Stimulated activated CD8-positive, alpha-beta memory T cell treated with anti-CD3 and anti-CD28 coated beads, Interleukin-7, amount 100 ng/mL, for 48 hours (primary cell): ENCODE measurements at regions not wholly inside any gene's neighbourhood (a gene's known extent, or its start where the extent isn't known, plus 50 kb on each side); places are given as distances from the start of the nearest gene placed in this dataset.
"Not testable (repeated sequence)": the region's sequence is repeated elsewhere in the genome, so short reads cannot be mapped to it uniquely, and the experiment has no call there.

Experiments
- DNase-seq, 2 donors: peaks; one replicate each; pipeline ENCODE4 v3.0.0-alpha.2; 2020; ENCODE audit warnings: low read depth in 1 of 2; ENCODE audit errors: extremely low read depth in 1 of 2

DNA sequence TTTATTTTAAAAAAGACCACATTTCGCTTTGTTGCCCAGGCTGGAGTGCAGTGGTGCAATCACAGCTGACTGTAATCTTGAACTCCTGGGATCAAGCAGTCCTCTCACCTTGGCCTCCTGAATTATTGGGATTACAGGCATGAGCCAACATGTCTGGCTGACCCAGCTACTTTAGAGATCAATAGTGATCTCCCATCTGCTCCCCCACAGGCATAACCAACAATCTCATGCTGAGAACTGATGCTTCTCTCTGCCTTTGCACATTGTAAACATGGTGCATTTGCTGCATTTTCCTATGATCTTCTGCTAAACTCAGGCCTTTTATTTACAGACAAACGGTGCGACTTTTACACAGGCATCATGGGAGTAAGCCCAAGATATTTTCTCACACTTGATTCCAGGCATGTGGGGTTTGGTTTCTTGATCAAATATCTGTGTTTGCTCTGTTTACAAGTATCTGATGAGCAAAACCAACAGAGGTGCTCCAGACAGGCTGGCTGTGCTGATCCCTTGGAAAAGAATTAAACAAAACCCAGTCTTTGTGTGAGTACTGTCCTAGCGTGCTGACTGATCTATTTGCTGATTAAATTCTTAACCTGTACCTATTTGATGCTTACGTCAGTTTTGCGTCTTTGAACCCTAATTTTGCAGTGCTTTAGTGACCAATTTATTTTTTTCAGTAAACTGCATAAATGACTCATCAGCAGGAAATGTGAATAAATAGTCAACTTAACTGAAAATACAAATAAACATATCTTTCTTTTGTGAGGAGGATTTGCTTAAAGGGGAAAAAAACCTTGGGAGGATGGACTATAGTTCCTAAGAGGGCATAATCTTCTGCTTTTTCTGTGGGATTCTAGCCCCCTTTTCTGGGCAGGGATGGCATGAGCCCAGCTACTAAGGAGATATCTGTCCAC lies 191.7 kb upstream of the NR3C1 start:
- DNase-seq: no peak

GRCh38 chr5:143593723-143594122 lies 190.2 kb upstream of the NR3C1 start:
- DNase-seq: no peak

DNA sequence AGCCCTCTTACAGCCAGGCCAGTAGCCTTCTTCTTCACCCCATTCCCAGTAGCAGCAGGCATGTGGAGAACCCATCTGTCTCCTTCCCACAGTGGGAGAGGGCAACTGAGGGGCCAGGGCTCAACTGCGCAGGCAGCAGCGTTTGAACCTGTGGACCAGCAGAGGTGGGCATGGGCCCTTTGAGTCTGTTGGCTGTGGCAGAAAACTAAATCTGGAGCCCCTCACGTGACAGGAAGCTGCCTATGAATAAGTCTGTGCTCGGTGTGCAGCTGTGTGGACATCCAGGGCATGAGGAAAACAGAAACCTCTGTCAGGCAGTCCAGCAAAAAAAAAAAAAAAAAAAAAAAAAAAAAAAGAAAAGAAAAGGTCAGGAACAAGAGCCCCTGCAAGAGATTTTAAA lies 189.2 kb upstream of the NR3C1 start:
- DNase-seq: no peak

- DNase-seq: no peak
Observed at GRCh38 chr5:143588933-143589662, 185.6 kb upstream of the NR3C1 start.

DNA sequence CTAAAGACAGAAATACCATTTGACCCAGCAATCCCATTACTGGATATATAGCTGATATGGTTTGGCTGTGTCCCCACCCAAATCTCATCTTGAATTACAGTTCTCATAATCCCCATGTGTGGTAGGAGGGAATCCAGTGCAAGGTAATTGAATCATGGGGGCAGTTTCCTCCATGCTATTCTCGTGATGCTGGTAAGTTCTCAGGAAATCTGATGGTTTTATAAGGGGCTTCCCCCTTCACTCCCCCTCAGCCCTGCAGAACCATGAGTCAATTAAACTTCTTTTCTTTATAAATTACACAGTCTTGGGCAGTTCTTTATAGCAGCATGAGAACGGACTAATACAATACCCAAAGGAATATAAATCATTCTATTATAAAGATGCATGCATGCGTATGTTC lies 184.6 kb upstream of the NR3C1 start:
- DNase-seq: not testable (repeated sequence)

GRCh38 chr5:143586781-143587362 lies 183.4 kb upstream of the NR3C1 start:
- DNase-seq: no peak

DNA sequence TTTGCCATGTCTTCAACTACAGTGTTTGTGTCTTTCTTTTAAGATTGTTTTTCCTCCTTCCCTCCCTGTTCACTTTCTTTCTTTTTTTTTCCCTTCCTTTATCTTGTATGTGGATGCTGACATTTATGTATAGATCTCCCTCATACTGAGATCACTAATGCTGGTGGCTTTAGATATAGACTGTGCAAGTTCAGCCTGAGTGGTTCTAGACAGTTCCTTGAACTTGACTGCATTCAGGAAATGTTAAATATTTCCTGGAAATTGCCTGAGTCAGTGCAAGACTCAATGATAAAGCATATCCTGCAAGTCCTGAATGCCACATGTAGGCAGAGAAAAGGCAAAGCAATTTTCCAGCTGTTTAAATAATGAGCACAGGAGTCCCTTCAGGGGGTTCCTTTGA lies 182.5 kb upstream of the NR3C1 start:
- no peak for DNase-seq

DNA sequence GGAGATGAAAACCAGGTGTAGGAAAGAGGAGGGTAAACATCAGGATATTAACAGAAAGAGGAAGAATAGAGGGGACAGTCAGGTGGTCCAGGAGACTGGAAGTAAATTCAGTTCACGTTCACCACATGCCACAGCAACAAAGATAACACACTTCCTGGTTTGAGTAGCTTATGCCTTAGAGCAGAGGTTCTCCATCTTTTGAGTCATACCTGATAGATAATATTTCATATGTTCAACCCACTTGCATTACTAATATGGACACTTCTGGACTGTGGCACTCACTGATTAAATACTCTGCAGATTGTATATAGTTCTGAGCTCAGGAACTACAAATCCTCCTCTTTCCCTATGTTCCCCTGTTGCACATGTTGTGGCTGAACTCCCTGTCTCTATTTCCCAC lies 179.9 kb upstream of the NR3C1 start:
- no peak for DNase-seq

DNA sequence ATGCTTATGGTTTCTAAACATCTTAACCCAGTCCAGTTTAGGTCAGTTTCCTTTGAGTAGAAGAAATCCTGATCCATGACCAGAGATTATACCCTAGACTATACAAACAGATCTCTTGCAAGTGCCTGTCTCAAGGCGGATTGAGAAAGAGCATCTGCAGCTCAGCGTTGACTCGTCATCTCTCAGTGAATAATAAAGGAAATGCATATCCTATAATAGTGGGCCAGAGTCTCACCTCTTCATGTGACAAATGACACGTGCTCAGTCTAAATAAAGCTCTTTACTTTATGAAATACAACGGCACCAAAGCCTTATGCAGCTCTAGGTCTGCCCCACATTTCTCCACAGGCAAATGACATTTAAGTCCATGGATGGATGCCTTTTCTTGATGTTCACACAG lies 179.4 kb upstream of the NR3C1 start:
- DNase-seq: no peak

DNA sequence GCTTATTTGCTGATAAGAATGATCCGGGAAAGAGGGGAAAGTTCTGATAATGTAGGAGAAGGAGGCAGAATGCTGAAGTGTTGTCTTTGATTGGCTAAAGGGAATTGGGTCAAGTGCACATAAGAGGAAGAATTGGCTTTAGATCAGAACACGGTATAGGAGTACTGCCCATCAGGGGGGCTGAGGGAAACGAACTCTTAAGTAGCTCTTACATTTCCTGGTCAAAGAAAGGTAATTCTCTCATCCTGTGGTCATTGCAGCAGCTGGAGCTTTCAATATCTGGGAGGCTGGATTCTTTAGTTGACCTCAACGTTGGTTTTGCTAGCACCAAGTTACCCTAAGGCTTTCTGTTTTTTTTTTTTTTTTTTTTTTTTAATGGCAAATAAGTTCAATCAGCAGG lies 178.7 kb upstream of the NR3C1 start:
- no peak for DNase-seq

- no peak for DNase-seq
Observed at GRCh38 chr5:143581649-143582048, 178.2 kb upstream of the NR3C1 start.

DNA sequence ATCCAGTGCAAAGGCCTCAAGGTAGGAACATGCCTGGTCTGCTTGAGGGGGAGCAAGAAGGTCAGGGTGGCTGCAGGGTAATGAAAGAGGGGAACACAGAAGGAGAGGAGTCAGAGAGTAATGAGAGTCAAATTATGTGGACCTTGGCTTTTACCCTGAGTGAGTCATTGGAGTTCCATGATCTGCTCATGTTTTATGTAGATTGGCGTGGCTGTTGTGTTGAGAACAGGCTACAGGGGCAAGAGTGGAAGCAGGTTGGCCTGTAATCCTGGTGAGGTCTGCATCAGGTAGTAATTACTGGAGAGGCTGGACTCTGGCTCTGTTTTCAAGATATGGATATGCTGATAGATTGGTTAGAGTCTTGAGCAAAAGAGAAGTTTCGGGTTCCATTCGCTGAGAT lies 177.7 kb upstream of the NR3C1 start:
- DNase-seq: no peak

GRCh38 chr5:143576711-143577484 lies 173.4 kb upstream of the NR3C1 start:
- no peak for DNase-seq

GRCh38 chr5:143575286-143575685 lies 171.8 kb upstream of the NR3C1 start:
- no peak for DNase-seq

GRCh38 chr5:143574236-143574635 lies 170.8 kb upstream of the NR3C1 start:
- no peak for DNase-seq

GRCh38 chr5:143573568-143574170 lies 170.2 kb upstream of the NR3C1 start:
- DNase-seq: no peak

DNA sequence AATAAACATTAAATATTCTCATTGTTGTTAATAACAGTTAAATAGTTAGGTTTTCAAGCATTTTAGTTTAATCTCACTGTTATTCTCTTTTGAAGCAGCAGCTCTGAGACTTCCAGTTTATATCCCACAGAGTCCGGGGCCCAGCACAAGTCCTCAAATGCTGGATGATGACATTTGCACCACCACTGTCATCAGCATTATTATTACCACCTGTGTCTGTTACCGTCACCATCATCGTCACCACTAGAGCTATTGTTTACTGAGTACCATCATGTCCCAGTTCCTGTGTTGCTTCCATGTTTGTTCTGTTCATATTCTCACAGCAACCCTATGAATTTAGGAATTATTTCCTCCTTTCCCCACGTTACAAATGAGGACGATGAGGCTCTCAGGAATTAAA lies 169.2 kb upstream of the NR3C1 start:
- DNase-seq: no peak

DNA sequence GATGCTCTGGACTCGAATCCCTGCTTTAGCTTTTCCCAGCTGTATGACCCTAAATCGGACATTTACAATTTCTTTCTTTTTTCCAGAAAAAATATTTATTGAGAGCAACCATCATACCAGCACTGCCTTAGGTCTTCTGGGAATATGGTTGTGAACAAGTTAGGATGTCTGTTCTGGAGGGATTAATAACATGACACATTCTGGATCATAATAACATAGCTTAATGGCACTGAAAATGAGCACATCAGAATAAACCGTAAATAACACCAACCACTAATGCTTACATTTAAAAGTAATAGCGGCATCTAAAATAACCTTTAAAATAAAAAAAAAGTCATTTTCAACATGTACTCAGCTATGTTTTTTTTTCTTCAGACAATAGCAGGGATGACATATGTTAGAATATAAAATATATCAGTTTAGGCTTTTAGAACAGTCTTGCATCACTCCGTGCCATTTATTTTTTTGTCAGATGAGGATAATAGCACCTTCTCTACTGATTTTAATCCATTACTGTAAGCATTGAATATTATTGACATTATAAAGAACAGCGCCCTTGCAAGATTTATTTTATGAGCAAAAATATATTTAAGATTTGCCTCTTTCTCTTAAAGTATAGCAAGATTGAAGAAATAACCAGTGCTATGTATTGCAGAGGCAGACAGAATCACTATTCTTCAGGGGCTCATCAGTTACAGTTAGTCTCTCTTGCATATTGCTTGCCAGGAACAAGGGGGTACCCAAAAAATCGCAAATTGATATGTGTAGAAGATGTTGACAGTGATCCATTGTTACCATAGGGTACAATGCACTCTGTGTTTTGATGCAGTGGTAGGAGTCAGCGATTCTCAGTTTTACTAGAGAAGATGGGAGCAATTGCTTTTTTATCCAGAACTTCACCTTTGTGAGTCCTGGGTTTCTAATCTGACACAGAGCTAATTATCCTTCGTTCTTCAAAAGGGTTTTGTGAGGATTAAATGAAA lies 168.4 kb upstream of the NR3C1 start:
- no peak for DNase-seq

GRCh38 chr5:143570989-143571388 lies 167.5 kb upstream of the NR3C1 start:
- DNase-seq: no peak
